Tibial nerve (tissue), 4 donors: ENCODE measurements at regions not wholly inside any gene's neighbourhood (a gene's known extent, or its start where the extent isn't known, plus 50 kb on each side); places are given as distances from the start of the nearest gene placed in this dataset.

ENCODE experiments used
- DNase-seq, 2 donors: peaks; one replicate each; pipeline ENCODE4 v3.0.0-alpha.2; 2019; ENCODE audit warnings: low spot score in 2 of 2
- H3K27ac ChIP-seq, 4 donors: fragments of 200-600 bp; sonication (generic) in 3 of 4; one replicate each; pipeline ENCODE4 v1.5.1; 2017 to 2019; ENCODE audit warnings: mild to moderate bottlenecking in 1 of 4
- H3K27me3 ChIP-seq, 2 donors: fragments of 200-600 bp; sonication (generic) in 1 of 2; one replicate each; pipeline versions ENCODE4 v1.5.1 to v1.6.0; 2017 to 2019
- H3K36me3 ChIP-seq, 3 donors: fragments of 200-600 bp; sonication (generic); one replicate each; pipeline ENCODE4 v1.5.1; 2018 to 2019
- H3K4me1 ChIP-seq, 4 donors: fragments of 200-600 bp; sonication (generic) in 3 of 4; one replicate each; pipeline ENCODE4 v1.5.1; 2017 to 2019
- H3K4me3 ChIP-seq, 4 donors: fragments of 200-600 bp; sonication (generic) in 3 of 4; one replicate each; pipeline ENCODE4 v1.5.1; 2017 to 2019; ENCODE audit warnings: mild to moderate bottlenecking in 1 of 4, moderate library complexity in 1 of 4
- H3K9me3 ChIP-seq, 4 donors: fragments of 200-600 bp; sonication (generic) in 3 of 4; one replicate each; pipeline ENCODE4 v1.5.1; 2017 to 2019
- CTCF ChIP-seq, 5 experiments: fragments of 200-600 bp in 3 of 5; fragments of 450-650 bp in 2 of 5; sonication (generic) in 3 of 5; IDR thresholded peaks; one replicate each; pipeline ENCODE4 v1.5.1; 2016 to 2019; ENCODE audit warnings: antibody characterized with exemption in 5 of 5, mild to moderate bottlenecking in 3 of 5, moderate library complexity in 2 of 5
- EP300 ChIP-seq, 2 donors: sonication (generic); formaldehyde crosslinking; IDR thresholded peaks; one replicate each; pipeline ENCODE4 v1.6.1; 2017; ENCODE audit warnings: antibody characterized with exemption in 2 of 2, mild to moderate bottlenecking in 1 of 2
- POLR2A ChIP-seq, 2 donors: fragments of 450-650 bp; IDR thresholded peaks; one replicate each; pipeline ENCODE4 v1.6.1; 2017; ENCODE audit warnings: antibody characterized with exemption in 2 of 2, mild to moderate bottlenecking in 2 of 2, moderate library complexity in 2 of 2
- WGBS, 2 donors: methylation state at CpG; one replicate each; pipeline ENCODE4 v1.1.5; 2018; 5-methylcytosine and 5-hydroxymethylcytosine counted together

- Histone ChIP-seq H3K4me3 (no peak overlapping the region), H3K36me3 (no peaks in the 10 kb centered on the region), H3K27ac (no peak overlapping the region), H3K4me1 (no peaks in the 10 kb centered on the region), H3K9me3 (no peaks in the 10 kb centered on the region), H3K27me3 (no peaks in the 10 kb centered on the region)
- no peak for TF ChIP-seq CTCF (IDR thresholded peaks at IDR 0.05)
- no peak for TF ChIP-seq EP300 (IDR thresholded peaks at IDR 0.05)
- no peak for TF ChIP-seq POLR2A (IDR thresholded peaks at IDR 0.05)
- DNase-seq: no peak
- 87 to 92% methylated on average over 5 of the region's 5 CpGs for WGBS, 2 donors
Observed at GRCh38 chr20:17043323-17043722, 183.5 kb upstream of the PCSK2 start.

- Histone ChIP-seq H3K4me3 (no peak overlapping the region), H3K27me3 (no peaks in the 10 kb centered on the region), H3K9me3 (no peaks in the 10 kb centered on the region), H3K36me3 (no peaks in the 10 kb centered on the region), H3K27ac (no peak overlapping the region), H3K4me1 (no peaks in the 10 kb centered on the region)
- TF ChIP-seq EP300 (IDR thresholded peaks at IDR 0.05) (no peak), POLR2A (IDR thresholded peaks at IDR 0.05) (no peak), CTCF (IDR thresholded peaks at IDR 0.05) (no peak)
- 72 to 74% methylated on average over 3 of the region's 3 CpGs for WGBS, 2 donors
- DNase-seq: no peak
Observed at GRCh38 chr20:17044891-17045290, 181.9 kb upstream of the PCSK2 start.

- DNase-seq: no peak
- H3K4me3 ChIP-seq: no peak overlapping the region
- no peaks in the 10 kb centered on the region for H3K27me3 ChIP-seq
- 77 to 80% methylated on average over 7 of the region's 7 CpGs for WGBS, 2 donors
- H3K27ac ChIP-seq: no peak overlapping the region
- TF ChIP-seq CTCF (IDR thresholded peaks at IDR 0.05) (no peak), POLR2A (IDR thresholded peaks at IDR 0.05) (no peak), EP300 (IDR thresholded peaks at IDR 0.05) (no peak)
- peaks cover 0 to 34% (median 0%) of the 10 kb centered on the region in 4 donors for H3K9me3 ChIP-seq
- H3K4me1 ChIP-seq: no peaks in the 10 kb centered on the region
- H3K36me3 ChIP-seq: no peaks in the 10 kb centered on the region
Observed at GRCh38 chr20:17059465-17059864, 167.4 kb upstream of the PCSK2 start.

- H3K4me3 ChIP-seq: no peak overlapping the region
- TF ChIP-seq POLR2A (IDR thresholded peaks at IDR 0.05) (no peak), CTCF (IDR thresholded peaks at IDR 0.05) (no peak), EP300 (IDR thresholded peaks at IDR 0.05) (no peak)
- H3K27ac ChIP-seq: no peak overlapping the region
- WGBS, 2 donors: 73% methylated on average over 2 of the region's 2 CpGs
- H3K9me3 ChIP-seq: peaks cover 0 to 27% (median 0%) of the 10 kb centered on the region in 4 donors
- H3K36me3 ChIP-seq: no peaks in the 10 kb centered on the region
- DNase-seq: no peak
- H3K4me1 ChIP-seq: no peaks in the 10 kb centered on the region
- H3K27me3 ChIP-seq: no peaks in the 10 kb centered on the region
Observed at GRCh38 chr20:17061715-17062114, 165.1 kb upstream of the PCSK2 start.

GRCh38 chr20:17062712-17063111, 164.1 kb upstream of the PCSK2 start:
- no peaks in the 10 kb centered on the region for H3K4me1 ChIP-seq
- TF ChIP-seq CTCF (IDR thresholded peaks at IDR 0.05) (no peak), POLR2A (IDR thresholded peaks at IDR 0.05) (no peak), EP300 (IDR thresholded peaks at IDR 0.05) (no peak)
- no peak overlapping the region for H3K27ac ChIP-seq
- H3K4me3 ChIP-seq: no peak overlapping the region
- peaks cover 0 to 19% (median 0%) of the 10 kb centered on the region in 4 donors for H3K9me3 ChIP-seq
- no peaks in the 10 kb centered on the region for H3K36me3 ChIP-seq
- no peaks in the 10 kb centered on the region for H3K27me3 ChIP-seq
- 71 to 90% methylated on average over 1 of the region's 1 CpG for WGBS, 2 donors
- no peak for DNase-seq
